ENCODE measurements at regions not wholly inside any gene's neighbourhood (a gene's known extent, or its start where the extent isn't known, plus 50 kb on each side); places are given as distances from the start of the nearest gene placed in this dataset.

GRCh38 chr5:155068616-155069100, 55.1 kb downstream of the KIF4B start:
- no peak for TF ChIP-seq SP1 (CRISPR knock-in tag; IDR thresholded peaks at IDR 0.05)
- TF ChIP-seq KAT2B (IDR thresholded peaks at IDR 0.05; ENCODE audit: low read depth, low read length) = no peak
- no peak for TF ChIP-seq CTCF (IDR thresholded peaks at IDR 0.05 in 2 of 3, conservative IDR thresholded peaks at IDR 0.05 in 1 of 3; ENCODE audit: insufficient read depth in 2 of 3, low read depth in 1 of 3, low read length in 3 of 3)
- no peak for TF ChIP-seq POLR2A (conservative IDR thresholded peaks at IDR 0.05)
